DMS 273 (cell line): ENCODE measurements at regions not wholly inside any gene's neighbourhood (a gene's known extent, or its start where the extent isn't known, plus 50 kb on each side); places are given as distances from the start of the nearest gene placed in this dataset.
A peak's percentile ranks its signal among the peaks of the same experiment; 100 is the strongest.
"Not testable (repeated sequence)": the region's sequence is repeated elsewhere in the genome, so short reads cannot be mapped to it uniquely, and the experiment has no call there.

Experiments
- DNase-seq: peaks from one replicate; lab custom pipeline; 2025; ENCODE audit not compliant: unreplicated experiment; lab: John Stamatoyannopoulos, UW

GRCh38 chr4:81743731-81744435 lies 272.2 kb upstream of the RASGEF1B start:
- DNase-seq: peak; percentile 84

- DNase-seq: no peak
These were observed 268.8 kb upstream of the RASGEF1B start for GRCh38 chr4:81740487-81740886.

- no peak for DNase-seq
These were observed 267.2 kb upstream of the RASGEF1B start for GRCh38 chr4:81738891-81739290.

GRCh38 chr4:81737865-81738559 lies 266.3 kb upstream of the RASGEF1B start:
- DNase-seq: no peak

GRCh38 chr4:81736324-81736723 lies 264.6 kb upstream of the RASGEF1B start:
- DNase-seq: peak; percentile 2

GRCh38 chr4:81732980-81733379 lies 261.3 kb upstream of the RASGEF1B start:
- DNase-seq: no peak

GRCh38 chr4:81724925-81725329 lies 253.2 kb upstream of the RASGEF1B start:
- DNase-seq: peak; percentile 69

GRCh38 chr4:81723927-81724587 lies 252.3 kb upstream of the RASGEF1B start:
- peak; percentile 68 for DNase-seq

- DNase-seq: peak; percentile 42
These were observed 251.5 kb upstream of the RASGEF1B start for GRCh38 chr4:81723019-81723884.

GRCh38 chr4:81722290-81722851 lies 250.7 kb upstream of the RASGEF1B start:
- DNase-seq: peak; percentile 96

GRCh38 chr4:81715757-81716156 lies 244.1 kb upstream of the RASGEF1B start:
- DNase-seq: no peak

GRCh38 chr4:81715357-81715756 lies 243.7 kb upstream of the RASGEF1B start:
- not testable (repeated sequence) for DNase-seq

GRCh38 chr4:81714291-81714690 lies 242.6 kb upstream of the RASGEF1B start:
- no peak for DNase-seq

GRCh38 chr4:81712714-81713113 lies 241.0 kb upstream of the RASGEF1B start:
- no peak for DNase-seq

GRCh38 chr4:81704461-81704860 lies 232.8 kb upstream of the RASGEF1B start:
- no peak for DNase-seq

GRCh38 chr4:81700189-81700588 lies 228.5 kb upstream of the RASGEF1B start:
- DNase-seq: no peak

- DNase-seq: peak; percentile 22
These were observed 227.0 kb upstream of the RASGEF1B start for GRCh38 chr4:81698538-81699296.

GRCh38 chr4:81694176-81694913 lies 222.6 kb upstream of the RASGEF1B start:
- no peak for DNase-seq

GRCh38 chr4:81690871-81691270 lies 219.2 kb upstream of the RASGEF1B start:
- DNase-seq: no peak
